HepG2 (cell line): ENCODE measurements at regions not wholly inside any gene's neighbourhood (a gene's known extent, or its start where the extent isn't known, plus 50 kb on each side); places are given as distances from the start of the nearest gene placed in this dataset.

Source experiments
- FOXM1 ChIP-seq: sonication (generic); formaldehyde crosslinking; IDR thresholded peaks from 2 replicates; pipeline ENCODE4 v1.5.0; 2020; ENCODE audit warnings: missing genetic modification reagents
- ZNF431 ChIP-seq: sonication (generic); formaldehyde crosslinking; IDR thresholded peaks from 2 replicates; pipeline ENCODE4 v1.9.0; 2022; ENCODE audit warnings: missing genetic modification reagents, low read depth, mild to moderate bottlenecking, borderline replicate concordance
- TF ChIP-seq, protein P1 (sequence below): sonication (generic); formaldehyde crosslinking; IDR thresholded peaks from 2 replicates; pipeline ENCODE4 v1.5.0; 2020; ENCODE audit warnings: mild to moderate bottlenecking, missing genetic modification reagents, moderate library complexity

DNA sequence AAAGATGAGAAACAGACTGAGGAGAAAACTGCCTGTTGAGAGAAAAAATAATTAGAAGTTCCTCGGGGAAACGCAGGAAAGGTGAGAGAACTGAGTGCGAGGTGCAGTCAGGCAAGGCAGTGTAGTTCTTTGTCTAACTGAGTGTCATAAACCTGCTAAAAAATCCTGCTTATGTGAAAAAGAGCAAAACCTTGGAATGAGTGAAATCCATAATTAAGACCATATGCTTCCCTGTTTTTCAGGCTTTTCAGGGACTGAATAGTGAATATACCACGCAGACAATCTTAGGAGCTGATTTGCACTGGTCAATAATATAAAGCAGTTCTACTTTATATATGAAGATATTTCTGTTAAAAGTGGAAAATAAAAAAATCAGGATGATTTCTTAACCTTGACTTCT lies 104.9 kb downstream of the RASGEF1B start:
- TF ChIP-seq FOXM1, result no peak
- TF ChIP-seq, protein P1, sequence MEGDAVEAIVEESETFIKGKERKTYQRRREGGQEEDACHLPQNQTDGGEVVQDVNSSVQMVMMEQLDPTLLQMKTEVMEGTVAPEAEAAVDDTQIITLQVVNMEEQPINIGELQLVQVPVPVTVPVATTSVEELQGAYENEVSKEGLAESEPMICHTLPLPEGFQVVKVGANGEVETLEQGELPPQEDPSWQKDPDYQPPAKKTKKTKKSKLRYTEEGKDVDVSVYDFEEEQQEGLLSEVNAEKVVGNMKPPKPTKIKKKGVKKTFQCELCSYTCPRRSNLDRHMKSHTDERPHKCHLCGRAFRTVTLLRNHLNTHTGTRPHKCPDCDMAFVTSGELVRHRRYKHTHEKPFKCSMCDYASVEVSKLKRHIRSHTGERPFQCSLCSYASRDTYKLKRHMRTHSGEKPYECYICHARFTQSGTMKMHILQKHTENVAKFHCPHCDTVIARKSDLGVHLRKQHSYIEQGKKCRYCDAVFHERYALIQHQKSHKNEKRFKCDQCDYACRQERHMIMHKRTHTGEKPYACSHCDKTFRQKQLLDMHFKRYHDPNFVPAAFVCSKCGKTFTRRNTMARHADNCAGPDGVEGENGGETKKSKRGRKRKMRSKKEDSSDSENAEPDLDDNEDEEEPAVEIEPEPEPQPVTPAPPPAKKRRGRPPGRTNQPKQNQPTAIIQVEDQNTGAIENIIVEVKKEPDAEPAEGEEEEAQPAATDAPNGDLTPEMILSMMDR (CRISPR knock-in tag), result no peak
- no peak for TF ChIP-seq ZNF431 (CRISPR knock-in tag)
